DOHH2 (cell line): ENCODE measurements at regions not wholly inside any gene's neighbourhood (a gene's known extent, or its start where the extent isn't known, plus 50 kb on each side); places are given as distances from the start of the nearest gene placed in this dataset.

Experiments
- CTCF ChIP-seq: fragments of 200-600 bp; sonication (generic); IDR thresholded peaks from one replicate; pipeline ENCODE4 v1.5.1; 2014; ENCODE audit warnings: antibody characterized with exemption, mild to moderate bottlenecking, low read depth, low read length; ENCODE audit not compliant: poor library complexity, severe bottlenecking
- EZH2phosphoT487 ChIP-seq: fragments of 200-600 bp; sonication (generic); IDR thresholded peaks from 2 replicates; pipeline ENCODE4 v1.6.1; 2017; ENCODE audit warnings: borderline replicate concordance, mild to moderate bottlenecking, antibody characterized with exemption, low read length, moderate library complexity, mixed read lengths

- TF ChIP-seq CTCF (no peak), EZH2phosphoT487 (no peak)
Observed at GRCh38 chr18:73479477-73479876, 611.7 kb upstream of the NETO1 start.
